ENCODE measurements at regions not wholly inside any gene's neighbourhood (a gene's known extent, or its start where the extent isn't known, plus 50 kb on each side); places are given as distances from the start of the nearest gene placed in this dataset.

- Mint-ChIP-seq H3K36me3 (ENCODE audit: low read depth) (no peaks in the 10 kb centered on the region), H3K4me3 (no peak overlapping the region), H3K27ac (no peak overlapping the region), H3K4me1 (ENCODE audit: low read depth) (peaks cover 8% of the 10 kb centered on the region), H3K27me3 (peaks cover 6% of the 10 kb centered on the region), H3K9me3 (peaks cover 9% of the 10 kb centered on the region)
- intact Hi-C loops (cut with micrococcal nuclease) = no loop called here
Observed at GRCh38 chr4:41318839-41319530, 62.3 kb downstream of the UCHL1 start.

GRCh38 chr4:41319553-41319952 is 62.8 kb downstream of the UCHL1 start:
- H3K36me3 Mint-ChIP-seq (ENCODE audit: low read depth) = no peaks in the 10 kb centered on the region
- intact Hi-C loops (cut with micrococcal nuclease) = no loop called here
- peaks cover 6% of the 10 kb centered on the region for H3K27me3 Mint-ChIP-seq
- H3K27ac Mint-ChIP-seq = no peak overlapping the region
- H3K4me1 Mint-ChIP-seq (ENCODE audit: low read depth) = peaks cover 8% of the 10 kb centered on the region
- peaks cover 9% of the 10 kb centered on the region for H3K9me3 Mint-ChIP-seq
- H3K4me3 Mint-ChIP-seq = no peak overlapping the region

- peaks cover 6% of the 10 kb centered on the region for H3K27me3 Mint-ChIP-seq
- H3K4me1 Mint-ChIP-seq (ENCODE audit: low read depth) = peaks cover 8% of the 10 kb centered on the region
- no peak overlapping the region for H3K27ac Mint-ChIP-seq
- no peaks in the 10 kb centered on the region for H3K36me3 Mint-ChIP-seq (ENCODE audit: low read depth)
- intact Hi-C loops (cut with micrococcal nuclease) = no loop called here
- no peak overlapping the region for H3K4me3 Mint-ChIP-seq
- H3K9me3 Mint-ChIP-seq = peaks cover 9% of the 10 kb centered on the region
Observed at GRCh38 chr4:41320278-41320677, 63.5 kb downstream of the UCHL1 start.

GRCh38 chr4:41320786-41321185 is 64.1 kb downstream of the UCHL1 start:
- peaks cover 8% of the 10 kb centered on the region for H3K4me1 Mint-ChIP-seq (ENCODE audit: low read depth)
- H3K36me3 Mint-ChIP-seq (ENCODE audit: low read depth) = no peaks in the 10 kb centered on the region
- peaks cover 6% of the 10 kb centered on the region for H3K27me3 Mint-ChIP-seq
- no peak overlapping the region for H3K4me3 Mint-ChIP-seq
- peaks cover 9% of the 10 kb centered on the region for H3K9me3 Mint-ChIP-seq
- no peak overlapping the region for H3K27ac Mint-ChIP-seq
- intact Hi-C loops (cut with micrococcal nuclease) = no loop called here

- Mint-ChIP-seq H3K4me1 (ENCODE audit: low read depth) (peaks cover 8% of the 10 kb centered on the region), H3K36me3 (ENCODE audit: low read depth) (no peaks in the 10 kb centered on the region), H3K4me3 (no peak overlapping the region), H3K27ac (no peak overlapping the region), H3K9me3 (peaks cover 9% of the 10 kb centered on the region), H3K27me3 (peaks cover 6% of the 10 kb centered on the region)
- intact Hi-C loops (cut with micrococcal nuclease) = no loop called here
Observed at GRCh38 chr4:41321216-41321945, 64.7 kb downstream of the UCHL1 start.

GRCh38 chr4:41322617-41323016 is 65.9 kb downstream of the UCHL1 start:
- no peak overlapping the region for H3K4me3 Mint-ChIP-seq
- no peaks in the 10 kb centered on the region for H3K36me3 Mint-ChIP-seq (ENCODE audit: low read depth)
- H3K27me3 Mint-ChIP-seq = peaks cover 6% of the 10 kb centered on the region
- H3K4me1 Mint-ChIP-seq (ENCODE audit: low read depth) = peaks cover 8% of the 10 kb centered on the region
- no peak overlapping the region for H3K27ac Mint-ChIP-seq
- intact Hi-C loops (cut with micrococcal nuclease) = no loop called here
- H3K9me3 Mint-ChIP-seq = peaks cover 9% of the 10 kb centered on the region

- Mint-ChIP-seq H3K4me1 (ENCODE audit: low read depth) (peaks cover 8% of the 10 kb centered on the region), H3K4me3 (no peak overlapping the region), H3K27ac (no peak overlapping the region), H3K27me3 (peaks cover 3% of the 10 kb centered on the region), H3K9me3 (peaks cover 9% of the 10 kb centered on the region), H3K36me3 (ENCODE audit: low read depth) (no peaks in the 10 kb centered on the region)
- intact Hi-C loops (cut with micrococcal nuclease) = no loop called here
Observed at GRCh38 chr4:41323179-41323578, 66.5 kb downstream of the UCHL1 start.

GRCh38 chr4:41323706-41324105 is 67.0 kb downstream of the UCHL1 start:
- intact Hi-C loops (cut with micrococcal nuclease) = no loop called here
- Mint-ChIP-seq H3K27me3 (peaks cover under 1% of the 10 kb centered on the region), H3K4me3 (no peak overlapping the region), H3K36me3 (ENCODE audit: low read depth) (no peaks in the 10 kb centered on the region), H3K4me1 (ENCODE audit: low read depth) (peaks cover 9% of the 10 kb centered on the region), H3K9me3 (peaks cover 9% of the 10 kb centered on the region), H3K27ac (no peak overlapping the region)

- peaks cover 9% of the 10 kb centered on the region for H3K9me3 Mint-ChIP-seq
- H3K4me1 Mint-ChIP-seq (ENCODE audit: low read depth) = peaks cover 13% of the 10 kb centered on the region
- H3K4me3 Mint-ChIP-seq = no peak overlapping the region
- no peak overlapping the region for H3K27ac Mint-ChIP-seq
- intact Hi-C loops (cut with micrococcal nuclease) = no loop called here
- no peaks in the 10 kb centered on the region for H3K27me3 Mint-ChIP-seq
- no peaks in the 10 kb centered on the region for H3K36me3 Mint-ChIP-seq (ENCODE audit: low read depth)
Observed at GRCh38 chr4:41324861-41325260, 68.1 kb downstream of the UCHL1 start.

GRCh38 chr4:41325901-41326300 is 69.2 kb downstream of the UCHL1 start:
- no peak overlapping the region for H3K4me3 Mint-ChIP-seq
- H3K4me1 Mint-ChIP-seq (ENCODE audit: low read depth) = peaks cover 13% of the 10 kb centered on the region
- H3K27me3 Mint-ChIP-seq = no peaks in the 10 kb centered on the region
- peaks cover 9% of the 10 kb centered on the region for H3K9me3 Mint-ChIP-seq
- no peaks in the 10 kb centered on the region for H3K36me3 Mint-ChIP-seq (ENCODE audit: low read depth)
- no peak overlapping the region for H3K27ac Mint-ChIP-seq
- intact Hi-C loops (cut with micrococcal nuclease) = no loop called here

GRCh38 chr4:41326776-41327175 is 70.0 kb downstream of the UCHL1 start:
- H3K36me3 Mint-ChIP-seq (ENCODE audit: low read depth) = no peaks in the 10 kb centered on the region
- peaks cover 6% of the 10 kb centered on the region for H3K9me3 Mint-ChIP-seq
- no peak overlapping the region for H3K27ac Mint-ChIP-seq
- H3K4me3 Mint-ChIP-seq = no peak overlapping the region
- peaks cover 11% of the 10 kb centered on the region for H3K4me1 Mint-ChIP-seq (ENCODE audit: low read depth)
- intact Hi-C loops (cut with micrococcal nuclease) = no loop called here
- no peaks in the 10 kb centered on the region for H3K27me3 Mint-ChIP-seq

- H3K4me3 Mint-ChIP-seq = no peak overlapping the region
- peaks cover 4% of the 10 kb centered on the region for H3K9me3 Mint-ChIP-seq
- H3K27ac Mint-ChIP-seq = no peak overlapping the region
- intact Hi-C loops (cut with micrococcal nuclease) = no loop called here
- H3K27me3 Mint-ChIP-seq = no peaks in the 10 kb centered on the region
- H3K4me1 Mint-ChIP-seq (ENCODE audit: low read depth) = peaks cover 5% of the 10 kb centered on the region
- no peaks in the 10 kb centered on the region for H3K36me3 Mint-ChIP-seq (ENCODE audit: low read depth)
Observed at GRCh38 chr4:41327770-41328169, 71.0 kb downstream of the UCHL1 start.

- Mint-ChIP-seq H3K27me3 (peaks cover 2% of the 10 kb centered on the region), H3K9me3 (peaks cover 9% of the 10 kb centered on the region), H3K4me3 (no peak overlapping the region), H3K4me1 (ENCODE audit: low read depth) (peaks cover 5% of the 10 kb centered on the region), H3K27ac (no peak overlapping the region), H3K36me3 (ENCODE audit: low read depth) (no peaks in the 10 kb centered on the region)
- intact Hi-C loops (cut with micrococcal nuclease) = no loop called here
Observed at GRCh38 chr4:41329361-41329760, 72.6 kb downstream of the UCHL1 start.

- Mint-ChIP-seq H3K4me3 (no peak overlapping the region), H3K4me1 (ENCODE audit: low read depth) (peaks cover 5% of the 10 kb centered on the region), H3K36me3 (ENCODE audit: low read depth) (no peaks in the 10 kb centered on the region), H3K27me3 (peaks cover 2% of the 10 kb centered on the region), H3K27ac (no peak overlapping the region), H3K9me3 (peaks cover 9% of the 10 kb centered on the region)
- intact Hi-C loops (cut with micrococcal nuclease) = no loop called here
Observed at GRCh38 chr4:41331224-41331623, 74.5 kb downstream of the UCHL1 start.

All from dendritic cell treated with granulocyte-macrophage colony-stimulating factor and Interleukin-4, amounts not matched to agents 40 ng/mL and 50 ng/mL, for 4 days (primary cell).